Aorta (tissue), 5 donors: ENCODE measurements at regions not wholly inside any gene's neighbourhood (a gene's known extent, or its start where the extent isn't known, plus 50 kb on each side); places are given as distances from the start of the nearest gene placed in this dataset.

ENCODE experiments used
- ATAC-seq: fragments of 200-7000 bp; cut with Tn5 transposase; one replicate; pipeline ENCODE4 v1.9.1; 2022; ENCODE audit warnings: moderate library complexity; ENCODE audit not compliant: low FRiP score
- DNase-seq, 2 donors: peaks; one replicate each; pipeline ENCODE4 v3.0.0-alpha.2; 2020
- H3K27ac ChIP-seq, 2 donors: one replicate each; pipeline ENCODE4 v1.5.1; 2013; ENCODE audit warnings: low read length in 2 of 2, mild to moderate bottlenecking in 2 of 2, moderate library complexity in 2 of 2, control low read depth in 1 of 2, inconsistent platforms in 1 of 2, low read depth in 1 of 2
- H3K27me3 ChIP-seq, 2 donors: one replicate each; pipeline ENCODE4 v1.6.1; 2013; ENCODE audit warnings: control low read depth in 1 of 2, low read length in 1 of 2, mild to moderate bottlenecking in 1 of 2, moderate library complexity in 1 of 2; ENCODE audit not compliant: insufficient read depth in 2 of 2, control insufficient read depth in 1 of 2
- H3K36me3 ChIP-seq, 2 donors: one replicate each; pipeline ENCODE4 v1.6.1; 2013; ENCODE audit warnings: control low read depth in 1 of 2, low read length in 1 of 2, mild to moderate bottlenecking in 1 of 2; ENCODE audit not compliant: insufficient read depth in 2 of 2, control insufficient read depth in 1 of 2
- H3K4me1 ChIP-seq, 2 donors: one replicate each; pipeline ENCODE4 v1.6.1; 2013; ENCODE audit warnings: low read length in 2 of 2, control low read depth in 1 of 2, mild to moderate bottlenecking in 1 of 2, moderate library complexity in 1 of 2; ENCODE audit not compliant: insufficient read depth in 2 of 2, control insufficient read depth in 1 of 2
- H3K4me3 ChIP-seq, 2 donors: one replicate each; pipeline ENCODE4 v1.5.1; 2013; ENCODE audit warnings: low read length in 2 of 2, control low read depth in 1 of 2, mild to moderate bottlenecking in 1 of 2
- H3K9me3 ChIP-seq: one replicate; pipeline ENCODE4 v1.6.1; 2013; ENCODE audit warnings: mild to moderate bottlenecking, low read length; ENCODE audit not compliant: control insufficient read depth
- WGBS, 2 donors: extraction: QIAGEN DNeasy Blood & Tissue Kit; methylation state at CpG; one replicate each; pipeline ENCODE4 v1.1.7; 2013; 5-methylcytosine and 5-hydroxymethylcytosine counted together
- intact Hi-C, 2 donors: fragments of 100-400 bp; cut with DNase I; formaldehyde crosslinking; loops; one replicate each; pipeline versions ENCODE4 v1.14.2 to v1.15.0; 2022
- donor health status: healthy with polysubstance abuse.
- donor health status: Bipolar disorder and iron deficiency.
- donor health status: DM: no; HTN: no; CAD: no.
- donor health status: DM: no; HTN: no; CAD: no.
- donor health status: DM: yes; HTN: yes; CAD: no.

GRCh38 chr7:68152205-68152604 is 1155.6 kb downstream of the TYW1 start:
- intact Hi-C loops, result no loop called here
- Histone ChIP-seq H3K36me3 (no peaks in the 10 kb centered on the region), H3K4me3 (no peak overlapping the region), H3K27me3 (no peaks in the 10 kb centered on the region), H3K27ac (no peak overlapping the region), H3K9me3 (peaks cover 2% of the 10 kb centered on the region), H3K4me1 (no peaks in the 10 kb centered on the region)
- ATAC-seq (no peak), DNase-seq (no peak)
- WGBS, 2 donors, result 68 to 76% methylated on average over 2 of the region's 2 CpGs

- intact Hi-C loops, result no loop called here
- H3K4me1 ChIP-seq, result no peaks in the 10 kb centered on the region
- H3K27ac ChIP-seq, result no peak overlapping the region
- no peaks in the 10 kb centered on the region for H3K36me3 ChIP-seq
- 87% methylated on average over 2 of the region's 2 CpGs for WGBS, 2 donors
- ATAC-seq (no peak), DNase-seq (no peak)
- H3K27me3 ChIP-seq, result peaks cover 0 to 1% of the 10 kb centered on the region in 2 donors
- H3K4me3 ChIP-seq, result no peak overlapping the region
- H3K9me3 ChIP-seq, result peaks cover 2% of the 10 kb centered on the region
These were observed 1159.0 kb downstream of the TYW1 start for GRCh38 chr7:68155676-68156075.

- no peak for ATAC-seq
- intact Hi-C loops, result no loop called here
- Histone ChIP-seq H3K27me3 (peaks cover 0 to 1% of the 10 kb centered on the region in 2 donors), H3K4me1 (no peaks in the 10 kb centered on the region), H3K36me3 (no peaks in the 10 kb centered on the region), H3K27ac (no peak overlapping the region), H3K9me3 (peaks cover 2% of the 10 kb centered on the region), H3K4me3 (no peak overlapping the region)
- WGBS, 2 donors, result 2 to 5% methylated on average over 2 of the region's 2 CpGs
- no peak for DNase-seq
These were observed 1162.2 kb downstream of the TYW1 start for GRCh38 chr7:68158686-68159295.

GRCh38 chr7:68162712-68163111 is 1166.1 kb downstream of the TYW1 start:
- ATAC-seq (no peak), DNase-seq (no peak)
- intact Hi-C loops, result no loop called here
- Histone ChIP-seq H3K4me1 (no peaks in the 10 kb centered on the region), H3K4me3 (no peak overlapping the region), H3K27ac (no peak overlapping the region), H3K36me3 (no peaks in the 10 kb centered on the region), H3K9me3 (no peaks in the 10 kb centered on the region), H3K27me3 (peaks cover 0 to 1% of the 10 kb centered on the region in 2 donors)
- WGBS, 2 donors, result 82 to 84% methylated on average over 8 of the region's 8 CpGs

- no peak overlapping the region for H3K4me3 ChIP-seq
- 38 to 42% methylated on average over 3 of the region's 3 CpGs for WGBS, 2 donors
- intact Hi-C loops, result no loop called here
- H3K9me3 ChIP-seq, result peaks cover 2% of the 10 kb centered on the region
- DNase-seq (no peak), ATAC-seq (no peak)
- no peaks in the 10 kb centered on the region for H3K36me3 ChIP-seq
- no peak overlapping the region for H3K27ac ChIP-seq
- H3K27me3 ChIP-seq, result peaks cover 0 to 2% of the 10 kb centered on the region in 2 donors
- no peaks in the 10 kb centered on the region for H3K4me1 ChIP-seq
These were observed 1169.9 kb downstream of the TYW1 start for GRCh38 chr7:68166525-68166924.

- ATAC-seq, result no peak
- Histone ChIP-seq H3K4me3 (no peak overlapping the region), H3K27ac (no peak overlapping the region), H3K36me3 (no peaks in the 10 kb centered on the region), H3K27me3 (peaks cover 0 to 5% of the 10 kb centered on the region in 2 donors), H3K9me3 (peaks cover 2% of the 10 kb centered on the region), H3K4me1 (no peaks in the 10 kb centered on the region)
- no peak for DNase-seq
- 59 to 65% methylated on average over 7 of the region's 7 CpGs for WGBS, 2 donors
- intact Hi-C loops, result no loop called here
These were observed 1176.9 kb downstream of the TYW1 start for GRCh38 chr7:68173513-68173912.

- intact Hi-C loops, result no loop called here
- no peaks in the 10 kb centered on the region for H3K9me3 ChIP-seq
- H3K36me3 ChIP-seq, result no peaks in the 10 kb centered on the region
- H3K27ac ChIP-seq, result no peak overlapping the region
- WGBS, 2 donors, result 14 to 17% methylated on average over 9 of the region's 9 CpGs
- ATAC-seq, result no peak
- no peak for DNase-seq
- peaks cover 0 to 2% of the 10 kb centered on the region in 2 donors for H3K27me3 ChIP-seq
- H3K4me1 ChIP-seq, result no peaks in the 10 kb centered on the region
- no peak overlapping the region for H3K4me3 ChIP-seq
These were observed 1180.3 kb downstream of the TYW1 start for GRCh38 chr7:68176974-68177373.

GRCh38 chr7:68180761-68181160 is 1184.1 kb downstream of the TYW1 start:
- WGBS, 2 donors, result 59 to 65% methylated on average over 5 of the region's 5 CpGs
- H3K9me3 ChIP-seq, result no peaks in the 10 kb centered on the region
- H3K27me3 ChIP-seq, result peaks cover 0 to 2% of the 10 kb centered on the region in 2 donors
- ATAC-seq (no peak), DNase-seq (no peak)
- no peaks in the 10 kb centered on the region for H3K4me1 ChIP-seq
- intact Hi-C loops, result no loop called here
- H3K4me3 ChIP-seq, result no peak overlapping the region
- H3K27ac ChIP-seq, result no peak overlapping the region
- H3K36me3 ChIP-seq, result no peaks in the 10 kb centered on the region

- 78 to 80% methylated on average over 6 of the region's 6 CpGs for WGBS, 2 donors
- H3K4me3 ChIP-seq, result no peak overlapping the region
- ATAC-seq (no peak), DNase-seq (no peak)
- no peaks in the 10 kb centered on the region for H3K4me1 ChIP-seq
- H3K27me3 ChIP-seq, result peaks cover 0 to 2% of the 10 kb centered on the region in 2 donors
- intact Hi-C loops, result no loop called here
- no peaks in the 10 kb centered on the region for H3K9me3 ChIP-seq
- no peaks in the 10 kb centered on the region for H3K36me3 ChIP-seq
- H3K27ac ChIP-seq, result no peak overlapping the region
These were observed 1186.5 kb downstream of the TYW1 start for GRCh38 chr7:68183176-68183575.
